SK-N-SH (cell line): ENCODE measurements at regions not wholly inside any gene's neighbourhood (a gene's known extent, or its start where the extent isn't known, plus 50 kb on each side); places are given as distances from the start of the nearest gene placed in this dataset.

Source experiments
- CTCF ChIA-PET: fragments of 300-600, 350-600 bp; formaldehyde crosslinking; extraction: SDS; loops from one replicate; lab custom pipeline; 2021; lab: Yijun Ruan, JAX
- POLR2A ChIA-PET: fragments of 350-600 bp; sonication (Branson Sonifier 250); formaldehyde crosslinking; extraction: SDS; loops from one replicate; lab custom pipeline; 2020; ENCODE audit warnings: antibody characterized with exemption, inconsistent platforms; lab: Yijun Ruan, JAX
- DNase-seq: peaks from one replicate; pipeline ENCODE4 v3.0.0; 2012
- H2AFZ ChIP-seq: fragments of 200-600 bp; sonication (generic); 2 replicates; pipeline ENCODE4 v1.8.1; 2016; ENCODE audit warnings: antibody characterized with exemption, mild to moderate bottlenecking, low read depth
- H3F3A ChIP-seq: fragments of 200-600 bp; sonication (generic); replicated peaks from 2 replicates; pipeline ENCODE3; 2016; ENCODE audit warnings: antibody characterized with exemption, mild to moderate bottlenecking; ENCODE audit not compliant: insufficient read depth
- H3K27ac ChIP-seq, 2 experiments: fragments of 200-500 bp in 1 of 2; fragments of 200-600 bp in 1 of 2; sonication (Bioruptor generic) in 1 of 2; sonication (generic), shearing (Covaris generic) in 1 of 2; 2 replicates each; pipeline versions ENCODE4 v1.5.1 to v1.6.1; 2014 to 2016; ENCODE audit warnings: low read depth in 2 of 2, inconsistent platforms in 1 of 2, low read length in 1 of 2, mild to moderate bottlenecking in 1 of 2, mixed read lengths in 1 of 2
- H3K27me3 ChIP-seq: fragments of 200-600 bp; sonication (generic), shearing (Covaris generic); 2 replicates; pipeline ENCODE4 v1.6.1; 2016; ENCODE audit warnings: mixed run types; ENCODE audit not compliant: insufficient read depth
- H3K36me3 ChIP-seq, 2 experiments: fragments of 200-500 bp in 1 of 2; fragments of 200-600 bp in 1 of 2; sonication (Bioruptor generic) in 1 of 2; sonication (generic) in 1 of 2; replicated peaks in 1 of 2; 2 replicates each; pipeline versions ENCODE3 to v1.5.1; 2014 to 2016; ENCODE audit warnings: low read length in 1 of 2, mild to moderate bottlenecking in 1 of 2; ENCODE audit not compliant: insufficient read depth in 2 of 2, control insufficient read depth in 1 of 2
- H3K4me1 ChIP-seq, 2 experiments: fragments of 200-500 bp in 1 of 2; fragments of 200-600 bp in 1 of 2; sonication (Bioruptor generic) in 1 of 2; sonication (generic), shearing (Covaris generic) in 1 of 2; 2 replicates each; pipeline versions ENCODE4 v1.5.1 to v1.6.1; 2014 to 2016; ENCODE audit warnings: low read depth in 1 of 2, low read length in 1 of 2, mixed run types in 1 of 2; ENCODE audit not compliant: insufficient read depth in 2 of 2, control insufficient read depth in 1 of 2
- H3K4me2 ChIP-seq: fragments of 200-600 bp; sonication (generic), shearing (Covaris generic); 2 replicates; pipeline ENCODE4 v1.6.1; 2017; ENCODE audit warnings: mixed run types
- H3K4me3 ChIP-seq, 2 experiments: fragments of 200-500 bp in 1 of 2; fragments of 200-600 bp in 1 of 2; sonication (Bioruptor generic) in 1 of 2; sonication (generic), shearing (Covaris generic) in 1 of 2; 2 replicates each; pipeline versions ENCODE4 v1.5.1 to v1.8.1; 2014 to 2016; ENCODE audit warnings: low read depth in 2 of 2, inconsistent platforms in 1 of 2, low read length in 1 of 2, mild to moderate bottlenecking in 1 of 2, mixed read lengths in 1 of 2, moderate library complexity in 1 of 2
- H3K79me2 ChIP-seq: fragments of 200-600 bp; sonication (generic); 2 replicates; pipeline ENCODE4 v1.8.1; 2017; ENCODE audit warnings: mild to moderate bottlenecking; ENCODE audit not compliant: insufficient read depth
- H3K9ac ChIP-seq: fragments of 200-600 bp; sonication (generic); 2 replicates; pipeline ENCODE4 v1.6.1; 2017; ENCODE audit warnings: mixed run types
- H3K9me2 ChIP-seq: fragments of 200-600 bp; sonication (generic); 2 replicates; pipeline ENCODE4 v1.6.1; 2017; ENCODE audit warnings: mixed run types
- H3K9me3 ChIP-seq: fragments of 200-600 bp; sonication (generic); 2 replicates; pipeline ENCODE4 v1.6.1; 2017; ENCODE audit warnings: mixed run types, mild to moderate bottlenecking, moderate library complexity
- H4K20me1 ChIP-seq: fragments of 200-600 bp; sonication (generic); 2 replicates; pipeline ENCODE4 v1.6.1; 2017; ENCODE audit warnings: mild to moderate bottlenecking, mixed run types; ENCODE audit not compliant: insufficient read depth
- ELF1 ChIP-seq: IDR thresholded peaks from 2 replicates; pipeline ENCODE4 v1.4.0; 2012
- EP300 ChIP-seq, 2 experiments: IDR thresholded peaks; 2 replicates each; pipeline versions ENCODE4 v1.4.0 to v1.6.1; 2012; ENCODE audit warnings: borderline replicate concordance in 1 of 2, low read depth in 1 of 2, low read length in 1 of 2
- FOSL2 ChIP-seq: IDR thresholded peaks from 2 replicates; pipeline ENCODE4 v1.4.0; 2012; ENCODE audit warnings: low read depth, mild to moderate bottlenecking, moderate library complexity, borderline replicate concordance
- FOXJ3 ChIP-seq: sonication (generic); formaldehyde crosslinking; IDR thresholded peaks from 2 replicates; pipeline ENCODE4 v1.5.1; 2020; ENCODE audit warnings: mild to moderate bottlenecking, missing genetic modification reagents
- GABPA ChIP-seq: IDR thresholded peaks from 2 replicates; pipeline ENCODE4 v1.4.0; 2012; ENCODE audit warnings: low read depth, mild to moderate bottlenecking
- GATA2 ChIP-seq: sonication (generic); formaldehyde crosslinking; IDR thresholded peaks from 2 replicates; pipeline ENCODE4 v1.5.0; 2020; ENCODE audit warnings: mild to moderate bottlenecking, missing genetic modification reagents
- MEF2A ChIP-seq: IDR thresholded peaks from 2 replicates; pipeline ENCODE4 v1.4.0; 2012; ENCODE audit warnings: low read depth, borderline replicate concordance
- MXI1 ChIP-seq: IDR thresholded peaks from 2 replicates; pipeline ENCODE4 v1.6.1; 2012; ENCODE audit warnings: mild to moderate bottlenecking, low read depth, low read length, improper control_type of control experiment
- POLR2AphosphoS5 ChIP-seq: IDR thresholded peaks from 2 replicates; pipeline ENCODE4 v1.6.1; 2012; ENCODE audit warnings: low read depth, low read length
- RAD21 ChIP-seq: IDR thresholded peaks from 2 replicates; pipeline ENCODE4 v1.6.1; 2012; ENCODE audit warnings: mild to moderate bottlenecking, low read length
- REST ChIP-seq: IDR thresholded peaks from 2 replicates; pipeline ENCODE4 v1.6.1; 2012; ENCODE audit warnings: mild to moderate bottlenecking, low read depth, low read length, moderate library complexity
- RFX5 ChIP-seq: IDR thresholded peaks from 2 replicates; pipeline ENCODE4 v1.6.1; 2012; ENCODE audit warnings: mild to moderate bottlenecking, improper control_type of control experiment, low read length
- RXRA ChIP-seq: IDR thresholded peaks from 2 replicates; pipeline ENCODE4 v1.4.0; 2012; ENCODE audit warnings: low read depth, mild to moderate bottlenecking, borderline replicate concordance
- SMC3 ChIP-seq: IDR thresholded peaks from 2 replicates; pipeline ENCODE4 v1.6.1; 2012; ENCODE audit warnings: low read depth, low read length, improper control_type of control experiment
- TAF1 ChIP-seq: IDR thresholded peaks from 2 replicates; pipeline ENCODE4 v1.6.1; 2012; ENCODE audit warnings: low read depth, mild to moderate bottlenecking, low read length, moderate library complexity, borderline replicate concordance
- TCF12 ChIP-seq: IDR thresholded peaks from 2 replicates; pipeline ENCODE4 v1.4.0; 2012
- YY1 ChIP-seq: IDR thresholded peaks from 2 replicates; pipeline ENCODE4 v1.4.0; 2012; ENCODE audit warnings: low read depth, mild to moderate bottlenecking
- WGBS: methylation state at CpG from one replicate; pipeline ENCODE4 v1.1.6; 2017; ENCODE audit warnings: low lambda C conversion rate; 5-methylcytosine and 5-hydroxymethylcytosine counted together
- TF ChIP-seq, protein P1 (sequence below): IDR thresholded peaks from 2 replicates; pipeline ENCODE4 v1.4.0; 2012; ENCODE audit warnings: low read depth

DNA sequence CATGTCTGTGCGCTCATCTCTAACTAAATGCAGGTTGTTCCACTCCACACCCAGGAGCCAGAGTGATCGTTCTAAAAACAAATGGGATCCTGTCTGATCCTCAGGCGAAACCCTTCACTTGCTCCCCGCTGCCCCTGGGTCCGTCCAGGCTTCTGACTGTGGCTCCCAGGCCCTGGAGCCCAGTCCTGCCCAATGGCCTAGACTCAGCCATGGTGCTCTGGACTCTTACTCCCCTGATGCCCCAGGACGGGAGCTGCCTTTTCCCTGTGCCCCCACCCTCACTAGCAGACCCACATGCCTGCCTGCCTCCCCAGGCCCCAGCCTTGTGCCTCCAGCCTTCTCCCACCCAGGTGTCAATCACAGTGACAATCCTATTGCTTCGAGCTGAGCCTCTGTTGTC lies 256.7 kb downstream of the BMP7 start:
- Histone ChIP-seq H3K9me2 (no peaks in the 10 kb centered on the region), H2AFZ (no peak overlapping the region), H4K20me1 (no peaks in the 10 kb centered on the region), H3F3A (no peaks in the 10 kb centered on the region), H3K79me2 (no peaks in the 10 kb centered on the region), H3K4me2 (no peak overlapping the region), H3K4me1 (no peaks in the 10 kb centered on the region), H3K9ac (no peak overlapping the region), H3K27me3 (peaks cover 48% of the 10 kb centered on the region; the same call in 1 of the 2 replicates), H3K4me3 (no peak overlapping the region), H3K36me3 (no peaks in the 10 kb centered on the region), H3K27ac (no peak overlapping the region), H3K9me3 (no peaks in the 10 kb centered on the region)
- DNase-seq = no peak
- ChIA-PET POLR2A (no interaction called here), CTCF (no interaction called here)
- no peak for TF ChIP-seq TCF12
- no peak for TF ChIP-seq POLR2AphosphoS5
- no peak for TF ChIP-seq FOXJ3 (CRISPR knock-in tag)
- no peak for TF ChIP-seq MEF2A
- no peak for TF ChIP-seq MXI1
- TF ChIP-seq RFX5 = no peak
- TF ChIP-seq YY1 = no peak
- TF ChIP-seq RXRA = no peak
- TF ChIP-seq EP300 (IDR thresholded peaks at IDR 0.05; ENCODE audit: borderline replicate concordance in 1 of 2, low read depth in 1 of 2, low read length in 1 of 2) = no peak
- TF ChIP-seq FOSL2 = no peak
- TF ChIP-seq, protein P1, sequence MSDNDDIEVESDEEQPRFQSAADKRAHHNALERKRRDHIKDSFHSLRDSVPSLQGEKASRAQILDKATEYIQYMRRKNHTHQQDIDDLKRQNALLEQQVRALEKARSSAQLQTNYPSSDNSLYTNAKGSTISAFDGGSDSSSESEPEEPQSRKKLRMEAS = no peak
- no peak for TF ChIP-seq GABPA
- TF ChIP-seq GATA2 (CRISPR knock-in tag) = no peak
- no peak for TF ChIP-seq TAF1
- TF ChIP-seq REST = no peak
- TF ChIP-seq ELF1 = no peak
- TF ChIP-seq SMC3 = no peak
- TF ChIP-seq RAD21 = no peak
- 64% methylated on average over 2 of the region's 7 CpGs for WGBS

DNA sequence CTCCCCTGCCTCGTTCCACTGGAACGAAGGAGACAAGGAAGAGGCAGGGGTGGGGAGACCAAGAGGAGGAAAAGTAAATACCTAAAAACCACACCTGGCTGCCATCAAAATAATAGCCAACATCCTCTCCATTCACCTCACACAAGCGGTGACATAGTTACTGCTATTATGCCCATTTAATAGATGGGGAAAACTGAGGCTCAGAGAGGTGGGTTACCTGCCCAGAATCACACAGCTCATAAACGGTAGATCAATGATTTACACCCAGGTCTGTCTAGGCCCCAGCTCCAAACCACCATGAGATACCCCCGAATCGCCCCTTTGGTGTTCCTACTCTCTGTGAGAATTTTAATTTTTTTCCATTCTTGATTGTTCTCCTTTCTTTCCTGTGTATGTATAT lies 253.8 kb downstream of the BMP7 start:
- CTCF ChIA-PET = interaction anchor here (1.1 to 1.2 kb wide), 2 partner anchors 8 to 17 kb away, joined by 3 read pairs; no protein-coding TSS in a partner anchor
- WGBS = 40% methylated on average over 6 of the region's 6 CpGs
- no peaks in the 10 kb centered on the region for H3K9me2 ChIP-seq
- H3F3A ChIP-seq = no peaks in the 10 kb centered on the region
- no peak for DNase-seq
- H3K79me2 ChIP-seq = no peaks in the 10 kb centered on the region
- POLR2A ChIA-PET = no interaction called here
- no peak overlapping the region for H3K4me2 ChIP-seq
- H3K9ac ChIP-seq = no peak overlapping the region
- TF ChIP-seq, protein P1 = no peak
- TF ChIP-seq, all 33 proteins: peak for 0
- no peaks in the 10 kb centered on the region for H3K36me3 ChIP-seq
- no peak overlapping the region for H3K27ac ChIP-seq
- H3K9me3 ChIP-seq = no peaks in the 10 kb centered on the region
- no peak overlapping the region for H2AFZ ChIP-seq
- H3K4me1 ChIP-seq = no peaks in the 10 kb centered on the region
- peaks cover 41% of the 10 kb centered on the region; the same call in 1 of the 2 replicates for H3K27me3 ChIP-seq
- no peak overlapping the region for H3K4me3 ChIP-seq
- no peaks in the 10 kb centered on the region for H4K20me1 ChIP-seq
